Ovary (tissue), 3 donors: ENCODE measurements at regions not wholly inside any gene's neighbourhood (a gene's known extent, or its start where the extent isn't known, plus 50 kb on each side); places are given as distances from the start of the nearest gene placed in this dataset.
"Not testable (repeated sequence)": the region's sequence is repeated elsewhere in the genome, so short reads cannot be mapped to it uniquely, and the experiment has no call there.

ENCODE experiments used
- CTCF ChIP-seq, 3 donors: fragments of 450-650 bp in 2 of 3; fragments of 200-600 bp in 1 of 3; IDR thresholded peaks; one replicate each; pipeline versions ENCODE4 v1.5.1 to v1.8.0; 2016 to 2022; ENCODE audit warnings: antibody characterized with exemption in 3 of 3, mild to moderate bottlenecking in 1 of 3
- POLR2A ChIP-seq: fragments of 450-650 bp; IDR thresholded peaks from one replicate; pipeline ENCODE4 v1.6.1; 2017; ENCODE audit warnings: antibody characterized with exemption, mild to moderate bottlenecking, moderate library complexity
- donor health status: DM: no; HTN: no; CAD: no.

GRCh38 chr2:111395350-111396128, 274.8 kb downstream of the BCL2L11 start:
- not testable (repeated sequence) for TF ChIP-seq CTCF (IDR thresholded peaks at IDR 0.05); POLR2A
